ENCODE measurements at regions not wholly inside any gene's neighbourhood (a gene's known extent, or its start where the extent isn't known, plus 50 kb on each side); places are given as distances from the start of the nearest gene placed in this dataset.

- POLR2A ChIA-PET = no interaction called here
- no peak overlapping the region for H3K27ac Mint-ChIP-seq
- CTCF ChIA-PET = no interaction called here
These were observed 463.4 kb downstream of the TFAP2B start for GRCh38 chr6:51282026-51282425.

DNA sequence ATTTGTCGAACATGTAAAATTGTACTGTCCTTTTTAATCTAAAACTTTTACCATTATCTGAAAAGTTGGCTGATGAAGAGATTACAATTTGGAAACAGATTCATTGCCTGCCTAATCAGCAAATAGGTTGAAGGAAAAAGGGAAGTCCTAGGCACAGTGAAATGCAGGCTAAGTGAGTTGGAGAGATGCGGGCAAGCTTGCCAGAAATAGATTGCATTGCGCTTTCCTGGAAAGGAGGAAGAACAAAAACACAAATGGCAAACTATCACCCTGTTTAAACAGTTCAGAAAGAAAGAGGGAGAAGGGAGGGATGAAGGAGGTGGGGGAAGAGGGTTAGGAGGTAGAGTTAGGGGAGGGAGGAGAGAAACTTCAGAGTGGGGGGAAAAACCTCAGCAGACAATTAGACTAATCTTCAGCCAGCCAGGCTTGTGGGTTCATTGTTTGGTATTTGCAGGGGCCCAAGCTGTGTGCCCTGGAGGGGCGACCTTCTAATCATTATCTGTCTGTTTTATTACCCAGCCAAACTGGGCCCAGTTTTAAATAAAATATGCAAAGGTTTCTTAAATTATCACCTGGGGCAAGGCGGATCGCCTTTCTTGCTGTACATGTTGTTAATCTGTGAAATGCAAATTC lies 465.2 kb downstream of the TFAP2B start:
- H3K27me3 Mint-ChIP-seq = no peaks in the 10 kb centered on the region
- Histone ChIP-seq H3K4me1 (ENCODE audit: control insufficient read depth in 2 of 2, insufficient read depth in 2 of 2, low read length in 2 of 2) (no peaks in the 10 kb centered on the region), H3K9me3 (ENCODE audit: control insufficient read depth in 2 of 3, low read length in 3 of 3) (no peaks in the 10 kb centered on the region), H3K27ac (ENCODE audit: low read depth, low read length) (no peak overlapping the region), H3K36me3 (ENCODE audit: control insufficient read depth in 2 of 3, insufficient read depth in 3 of 3, low read length in 3 of 3) (no peaks in the 10 kb centered on the region), H3K27me3 (ENCODE audit: control insufficient read depth in 2 of 2, insufficient read depth in 2 of 2, low read length in 2 of 2) (no peaks in the 10 kb centered on the region), H3K4me3 (ENCODE audit: low read length) (no peak overlapping the region)
- H3K36me3 Mint-ChIP-seq = no peaks in the 10 kb centered on the region
- H3K4me1 Mint-ChIP-seq = peaks cover 0 to under 1% (median 0%) of the 10 kb centered on the region in 7 donors
- H3K27ac Mint-ChIP-seq = no peak overlapping the region
- DNase-seq = no peak
- no peak overlapping the region for H3K4me3 Mint-ChIP-seq
- POLR2A ChIA-PET = no interaction called here
- no peak for ATAC-seq
- H3K9me3 Mint-ChIP-seq = peaks cover 0 to 14% (median 2%) of the 10 kb centered on the region in 11 donors
- CTCF ChIA-PET = no interaction called here
- intact Hi-C loops (cut with micrococcal nuclease) = no loop called here

More at GRCh38 chr6:51282026-51282425, 463.4 kb downstream of the TFAP2B start:
- Mint-ChIP-seq H3K36me3 (no peaks in the 10 kb centered on the region), H3K27me3 (no peaks in the 10 kb centered on the region), H3K4me3 (no peak overlapping the region), H3K9me3 (peaks cover 0 to 14% (median 2%) of the 10 kb centered on the region in 11 donors), H3K4me1 (peaks cover 0 to 2% (median 0%) of the 10 kb centered on the region in 7 donors)
- intact Hi-C loops (cut with micrococcal nuclease) = no loop called here
- H3K4me3 ChIP-seq (ENCODE audit: low read length) = no peak overlapping the region
- ATAC-seq (no peak), DNase-seq (no peak)
- no peaks in the 10 kb centered on the region for H3K36me3 ChIP-seq (ENCODE audit: control insufficient read depth in 2 of 3, insufficient read depth in 3 of 3, low read length in 3 of 3)
- H3K27me3 ChIP-seq (ENCODE audit: control insufficient read depth in 2 of 2, insufficient read depth in 2 of 2, low read length in 2 of 2) = no peaks in the 10 kb centered on the region
- H3K9me3 ChIP-seq (ENCODE audit: control insufficient read depth in 2 of 3, low read length in 3 of 3) = no peaks in the 10 kb centered on the region
- no peak overlapping the region for H3K27ac ChIP-seq (ENCODE audit: low read depth, low read length)
- no peaks in the 10 kb centered on the region for H3K4me1 ChIP-seq (ENCODE audit: control insufficient read depth in 2 of 2, insufficient read depth in 2 of 2, low read length in 2 of 2)

DNA sequence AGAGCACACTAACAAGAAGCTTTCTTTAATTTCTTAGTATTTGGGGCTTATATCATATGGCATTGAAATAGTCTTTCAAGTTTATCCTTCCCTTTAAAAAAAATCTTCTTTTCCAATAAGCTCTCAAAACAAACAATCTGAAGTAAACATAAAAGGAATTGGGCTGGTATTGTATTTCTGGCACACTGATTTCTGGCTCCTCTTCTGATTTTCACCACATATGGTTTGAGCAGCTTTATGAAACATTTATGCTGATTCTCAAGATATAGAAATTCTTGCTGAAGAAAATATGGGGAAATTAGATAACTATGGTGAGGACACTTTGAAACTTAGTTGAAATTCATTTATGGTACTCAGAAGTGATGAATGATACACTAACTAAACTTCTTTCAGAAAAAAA lies 467.2 kb downstream of the TFAP2B start:
- POLR2A ChIA-PET = no interaction called here
- CTCF ChIA-PET = interaction anchor here (0.9 kb wide), 1 partner anchor 50 kb away, joined by 3 read pairs; no protein-coding TSS in a partner anchor
- ATAC-seq (no peak), DNase-seq (no peak)
- Histone ChIP-seq H3K4me3 (ENCODE audit: low read length) (no peak overlapping the region), H3K36me3 (ENCODE audit: control insufficient read depth in 2 of 3, insufficient read depth in 3 of 3, low read length in 3 of 3) (no peaks in the 10 kb centered on the region), H3K4me1 (ENCODE audit: control insufficient read depth in 2 of 2, insufficient read depth in 2 of 2, low read length in 2 of 2) (no peaks in the 10 kb centered on the region), H3K27ac (ENCODE audit: low read depth, low read length) (no peak overlapping the region), H3K27me3 (ENCODE audit: control insufficient read depth in 2 of 2, insufficient read depth in 2 of 2, low read length in 2 of 2) (no peaks in the 10 kb centered on the region), H3K9me3 (ENCODE audit: control insufficient read depth in 2 of 3, low read length in 3 of 3) (no peaks in the 10 kb centered on the region)
- H3K9me3 Mint-ChIP-seq = peaks cover 0 to 9% (median 0%) of the 10 kb centered on the region in 11 donors
- H3K27me3 Mint-ChIP-seq = no peaks in the 10 kb centered on the region
- H3K4me1 Mint-ChIP-seq = no peaks in the 10 kb centered on the region
- no peak overlapping the region for H3K4me3 Mint-ChIP-seq
- intact Hi-C loops (cut with micrococcal nuclease) = no loop called here
- no peak overlapping the region for H3K27ac Mint-ChIP-seq
- H3K36me3 Mint-ChIP-seq = no peaks in the 10 kb centered on the region

GRCh38 chr6:51289041-51289440 lies 470.4 kb downstream of the TFAP2B start:
- Mint-ChIP-seq H3K36me3 (no peaks in the 10 kb centered on the region), H3K27me3 (no peaks in the 10 kb centered on the region), H3K9me3 (peaks cover 0 to 5% (median 0%) of the 10 kb centered on the region in 11 donors), H3K4me1 (no peaks in the 10 kb centered on the region), H3K27ac (no peak overlapping the region), H3K4me3 (no peak overlapping the region)
- no peak overlapping the region for H3K27ac ChIP-seq (ENCODE audit: low read depth, low read length)
- DNase-seq (no peak), ATAC-seq (no peak)
- ChIA-PET POLR2A (no interaction called here), CTCF (no interaction called here)
- H3K27me3 ChIP-seq (ENCODE audit: control insufficient read depth in 2 of 2, insufficient read depth in 2 of 2, low read length in 2 of 2) = no peaks in the 10 kb centered on the region
- H3K9me3 ChIP-seq (ENCODE audit: control insufficient read depth in 2 of 3, low read length in 3 of 3) = no peaks in the 10 kb centered on the region
- no peaks in the 10 kb centered on the region for H3K36me3 ChIP-seq (ENCODE audit: control insufficient read depth in 2 of 3, insufficient read depth in 3 of 3, low read length in 3 of 3)
- H3K4me3 ChIP-seq (ENCODE audit: low read length) = no peak overlapping the region
- intact Hi-C loops (cut with micrococcal nuclease) = no loop called here
- no peaks in the 10 kb centered on the region for H3K4me1 ChIP-seq (ENCODE audit: control insufficient read depth in 2 of 2, insufficient read depth in 2 of 2, low read length in 2 of 2)

- Histone ChIP-seq H3K4me1 (ENCODE audit: control insufficient read depth in 2 of 2, insufficient read depth in 2 of 2, low read length in 2 of 2) (no peaks in the 10 kb centered on the region), H3K9me3 (ENCODE audit: control insufficient read depth in 2 of 3, low read length in 3 of 3) (no peaks in the 10 kb centered on the region), H3K27me3 (ENCODE audit: control insufficient read depth in 2 of 2, insufficient read depth in 2 of 2, low read length in 2 of 2) (no peaks in the 10 kb centered on the region), H3K27ac (ENCODE audit: low read depth, low read length) (no peak overlapping the region), H3K4me3 (ENCODE audit: low read length) (no peak overlapping the region), H3K36me3 (ENCODE audit: control insufficient read depth in 2 of 3, insufficient read depth in 3 of 3, low read length in 3 of 3) (no peaks in the 10 kb centered on the region)
- Mint-ChIP-seq H3K4me3 (no peak overlapping the region), H3K27ac (no peak overlapping the region), H3K9me3 (peaks cover 0 to 4% (median 0%) of the 10 kb centered on the region in 11 donors), H3K36me3 (no peaks in the 10 kb centered on the region), H3K27me3 (no peaks in the 10 kb centered on the region), H3K4me1 (no peaks in the 10 kb centered on the region)
- intact Hi-C loops (cut with micrococcal nuclease) = no loop called here
- ChIA-PET CTCF (no interaction called here), POLR2A (no interaction called here)
- ATAC-seq (no peak), DNase-seq (no peak)
These were observed 474.0 kb downstream of the TFAP2B start for GRCh38 chr6:51292659-51293058.

DNA sequence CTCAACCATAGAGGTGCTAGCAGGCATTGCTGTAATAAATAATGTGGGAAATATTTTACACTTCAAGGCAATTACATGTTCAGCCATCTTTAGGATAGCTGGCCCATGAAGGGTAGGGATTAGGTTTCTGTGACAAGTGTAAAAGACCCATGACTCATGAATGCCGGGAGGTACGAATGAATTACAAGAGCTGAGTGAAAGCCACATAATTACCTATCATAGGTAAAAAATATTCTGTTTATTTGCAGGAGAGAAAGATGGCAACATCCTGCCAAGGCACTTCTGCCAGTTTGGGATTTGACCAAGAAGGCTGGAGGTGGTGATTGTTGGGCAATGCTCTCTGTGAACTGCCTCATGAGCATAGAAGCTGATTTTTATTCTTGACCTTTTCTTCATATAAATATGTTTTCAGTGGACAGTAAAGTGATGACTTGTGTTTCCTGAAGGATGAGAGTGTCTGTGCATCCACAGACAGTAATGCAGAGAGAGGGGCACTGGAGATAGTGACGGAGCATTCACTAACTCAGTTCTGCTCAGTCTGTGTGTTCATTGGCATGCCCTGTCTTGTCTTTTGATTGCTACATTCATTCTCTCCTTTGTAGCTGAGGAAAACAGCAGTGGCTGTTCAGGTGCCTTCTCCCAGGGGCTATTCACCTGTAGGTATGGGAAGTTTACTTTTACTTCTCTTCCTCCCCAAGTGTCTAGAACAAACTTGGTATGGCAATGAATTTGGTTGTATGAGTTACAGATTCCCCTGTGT lies 481.1 kb downstream of the TFAP2B start:
- Histone ChIP-seq H3K27ac (ENCODE audit: low read depth, low read length) (no peak overlapping the region), H3K36me3 (ENCODE audit: control insufficient read depth in 2 of 3, insufficient read depth in 3 of 3, low read length in 3 of 3) (no peaks in the 10 kb centered on the region), H3K4me1 (ENCODE audit: control insufficient read depth in 2 of 2, insufficient read depth in 2 of 2, low read length in 2 of 2) (no peaks in the 10 kb centered on the region), H3K27me3 (ENCODE audit: control insufficient read depth in 2 of 2, insufficient read depth in 2 of 2, low read length in 2 of 2) (no peaks in the 10 kb centered on the region), H3K4me3 (ENCODE audit: low read length) (no peak overlapping the region), H3K9me3 (ENCODE audit: control insufficient read depth in 2 of 3, low read length in 3 of 3) (no peaks in the 10 kb centered on the region)
- no peaks in the 10 kb centered on the region for H3K36me3 Mint-ChIP-seq
- no peak overlapping the region for H3K4me3 Mint-ChIP-seq
- peaks cover 0 to 5% (median 0%) of the 10 kb centered on the region in 5 donors for H3K27me3 Mint-ChIP-seq
- DNase-seq = no peak
- peaks cover 0 to 5% (median 2%) of the 10 kb centered on the region in 11 donors for H3K9me3 Mint-ChIP-seq
- ChIA-PET POLR2A (no interaction called here), CTCF (no interaction called here)
- intact Hi-C loops (cut with micrococcal nuclease) = no loop called here
- ATAC-seq = no peak
- H3K4me1 Mint-ChIP-seq = peaks cover 0 to 2% (median 0%) of the 10 kb centered on the region in 7 donors
- H3K27ac Mint-ChIP-seq = no peak overlapping the region

DNA sequence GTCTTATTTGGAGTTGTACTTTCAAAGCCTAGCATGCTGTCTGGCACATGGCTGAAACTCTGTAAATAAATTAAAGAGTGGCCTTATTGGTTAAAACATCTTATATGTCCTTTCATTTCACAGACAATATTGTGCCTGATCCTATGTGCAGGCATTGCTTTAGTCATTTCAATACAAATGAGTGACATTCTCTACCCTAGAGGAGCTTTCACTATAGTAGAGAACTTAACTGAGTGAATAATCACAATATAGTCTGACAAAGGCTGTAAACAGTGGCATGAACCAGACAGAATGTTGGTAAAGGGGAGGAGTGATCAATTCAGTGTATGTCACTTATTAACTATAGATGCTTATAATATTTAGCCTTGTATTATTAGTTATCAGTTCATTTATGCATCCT lies 481.8 kb downstream of the TFAP2B start:
- Mint-ChIP-seq H3K27me3 (peaks cover 0 to 5% (median 0%) of the 10 kb centered on the region in 5 donors), H3K9me3 (peaks cover 0 to 5% (median 2%) of the 10 kb centered on the region in 11 donors), H3K4me1 (peaks cover 0 to 2% (median 0%) of the 10 kb centered on the region in 7 donors), H3K4me3 (no peak overlapping the region), H3K36me3 (no peaks in the 10 kb centered on the region), H3K27ac (no peak overlapping the region)
- intact Hi-C loops (cut with micrococcal nuclease) = no loop called here
- Histone ChIP-seq H3K27ac (ENCODE audit: low read depth, low read length) (no peak overlapping the region), H3K36me3 (ENCODE audit: control insufficient read depth in 2 of 3, insufficient read depth in 3 of 3, low read length in 3 of 3) (no peaks in the 10 kb centered on the region), H3K4me1 (ENCODE audit: control insufficient read depth in 2 of 2, insufficient read depth in 2 of 2, low read length in 2 of 2) (no peaks in the 10 kb centered on the region), H3K4me3 (ENCODE audit: low read length) (no peak overlapping the region), H3K9me3 (ENCODE audit: control insufficient read depth in 2 of 3, low read length in 3 of 3) (no peaks in the 10 kb centered on the region), H3K27me3 (ENCODE audit: control insufficient read depth in 2 of 2, insufficient read depth in 2 of 2, low read length in 2 of 2) (no peaks in the 10 kb centered on the region)
- ChIA-PET CTCF (no interaction called here), POLR2A (no interaction called here)
- ATAC-seq (no peak), DNase-seq (no peak)

Data from naive thymus-derived CD4-positive, alpha-beta T cell (primary cell).